ENCODE measurements at regions not wholly inside any gene's neighbourhood (a gene's known extent, or its start where the extent isn't known, plus 50 kb on each side); places are given as distances from the start of the nearest gene placed in this dataset.
A peak's percentile ranks its signal among the peaks of the same experiment; 100 is the strongest.

DNA sequence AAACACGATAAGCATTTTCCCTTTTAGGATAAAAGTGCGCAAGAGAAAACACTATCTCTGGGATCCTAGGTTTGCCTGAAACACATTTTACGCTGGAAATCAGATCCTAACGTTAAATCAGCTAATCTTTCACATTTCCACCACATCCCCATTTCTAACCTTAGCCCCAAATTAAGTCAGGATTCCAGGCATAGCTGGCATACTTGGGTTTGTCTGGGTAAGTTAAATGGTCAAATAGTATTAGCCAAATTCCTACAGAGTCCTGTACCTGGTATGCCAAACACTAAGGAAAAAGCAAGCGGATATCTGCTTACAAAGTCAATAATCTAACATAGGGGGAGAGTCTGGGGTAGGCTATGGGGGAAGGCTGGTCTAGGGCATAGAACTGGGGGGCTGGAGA, 557.4 kb upstream of the ZFHX3 start:
- Histone ChIP-seq H3K36me3 (no peaks in the 10 kb centered on the region), H3K27me3 (no peaks in the 10 kb centered on the region), H3K4me1 (no peaks in the 10 kb centered on the region), H3K4me3 (no peak overlapping the region), H3K9me3 (no peaks in the 10 kb centered on the region), H3K27ac (no peak overlapping the region)
- DNase-seq = no peak
- no peak for TF ChIP-seq POLR2A (IDR thresholded peaks at IDR 0.05)
- TF ChIP-seq, protein P1, sequence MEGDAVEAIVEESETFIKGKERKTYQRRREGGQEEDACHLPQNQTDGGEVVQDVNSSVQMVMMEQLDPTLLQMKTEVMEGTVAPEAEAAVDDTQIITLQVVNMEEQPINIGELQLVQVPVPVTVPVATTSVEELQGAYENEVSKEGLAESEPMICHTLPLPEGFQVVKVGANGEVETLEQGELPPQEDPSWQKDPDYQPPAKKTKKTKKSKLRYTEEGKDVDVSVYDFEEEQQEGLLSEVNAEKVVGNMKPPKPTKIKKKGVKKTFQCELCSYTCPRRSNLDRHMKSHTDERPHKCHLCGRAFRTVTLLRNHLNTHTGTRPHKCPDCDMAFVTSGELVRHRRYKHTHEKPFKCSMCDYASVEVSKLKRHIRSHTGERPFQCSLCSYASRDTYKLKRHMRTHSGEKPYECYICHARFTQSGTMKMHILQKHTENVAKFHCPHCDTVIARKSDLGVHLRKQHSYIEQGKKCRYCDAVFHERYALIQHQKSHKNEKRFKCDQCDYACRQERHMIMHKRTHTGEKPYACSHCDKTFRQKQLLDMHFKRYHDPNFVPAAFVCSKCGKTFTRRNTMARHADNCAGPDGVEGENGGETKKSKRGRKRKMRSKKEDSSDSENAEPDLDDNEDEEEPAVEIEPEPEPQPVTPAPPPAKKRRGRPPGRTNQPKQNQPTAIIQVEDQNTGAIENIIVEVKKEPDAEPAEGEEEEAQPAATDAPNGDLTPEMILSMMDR (IDR thresholded peaks at IDR 0.05) = no peak

DNA sequence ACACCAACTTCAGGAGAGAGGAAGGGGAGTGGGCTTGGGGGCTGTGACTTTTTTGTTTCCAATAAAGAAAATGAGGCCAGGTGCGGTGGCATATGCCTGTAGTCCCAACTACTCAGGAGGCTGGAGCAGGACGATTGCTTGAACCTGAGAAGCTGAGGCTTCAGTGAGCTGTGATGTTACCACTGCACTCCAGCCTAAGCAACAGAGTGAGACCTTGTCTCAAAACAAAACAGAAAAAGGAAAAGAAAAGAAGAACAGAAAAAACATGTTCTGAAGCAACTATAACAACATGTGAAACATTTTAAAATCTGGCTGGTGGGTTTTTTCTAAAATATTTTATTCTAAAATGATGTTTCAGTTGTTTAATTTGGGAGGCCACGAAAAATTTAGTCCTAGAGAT, 554.0 kb upstream of the ZFHX3 start:
- Histone ChIP-seq H3K27me3 (no peaks in the 10 kb centered on the region), H3K36me3 (no peaks in the 10 kb centered on the region), H3K9me3 (no peaks in the 10 kb centered on the region), H3K27ac (no peak overlapping the region), H3K4me1 (no peaks in the 10 kb centered on the region), H3K4me3 (no peak overlapping the region)
- DNase-seq = no peak
- TF ChIP-seq POLR2A (IDR thresholded peaks at IDR 0.05) = no peak
- TF ChIP-seq, protein P1 (IDR thresholded peaks at IDR 0.05) = no peak

DNA sequence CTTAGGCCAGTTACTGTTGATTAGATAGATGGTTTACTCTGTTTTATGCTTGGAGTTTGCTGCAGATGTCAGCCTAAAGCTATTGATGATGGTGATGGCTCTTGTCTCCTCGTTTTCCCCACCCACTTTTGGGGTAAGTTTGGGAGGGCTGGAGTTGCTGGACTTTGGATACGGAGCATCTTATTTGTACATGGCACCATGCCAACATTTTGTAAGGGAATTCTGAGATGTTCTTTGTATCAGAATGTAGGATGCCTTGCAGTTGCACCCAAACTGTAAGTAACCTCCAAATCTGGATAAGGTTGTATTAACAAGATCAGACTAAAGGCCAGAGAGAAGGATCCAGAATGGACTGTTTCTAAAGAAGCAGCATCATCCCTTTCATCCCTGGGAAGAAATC, 551.9 kb upstream of the ZFHX3 start:
- Histone ChIP-seq H3K27me3 (no peaks in the 10 kb centered on the region), H3K4me3 (no peak overlapping the region), H3K9me3 (no peaks in the 10 kb centered on the region), H3K4me1 (no peaks in the 10 kb centered on the region), H3K27ac (no peak overlapping the region), H3K36me3 (no peaks in the 10 kb centered on the region)
- no peak for TF ChIP-seq POLR2A (IDR thresholded peaks at IDR 0.05)
- TF ChIP-seq, protein P1 (IDR thresholded peaks at IDR 0.05) = no peak
- no peak for DNase-seq

DNA sequence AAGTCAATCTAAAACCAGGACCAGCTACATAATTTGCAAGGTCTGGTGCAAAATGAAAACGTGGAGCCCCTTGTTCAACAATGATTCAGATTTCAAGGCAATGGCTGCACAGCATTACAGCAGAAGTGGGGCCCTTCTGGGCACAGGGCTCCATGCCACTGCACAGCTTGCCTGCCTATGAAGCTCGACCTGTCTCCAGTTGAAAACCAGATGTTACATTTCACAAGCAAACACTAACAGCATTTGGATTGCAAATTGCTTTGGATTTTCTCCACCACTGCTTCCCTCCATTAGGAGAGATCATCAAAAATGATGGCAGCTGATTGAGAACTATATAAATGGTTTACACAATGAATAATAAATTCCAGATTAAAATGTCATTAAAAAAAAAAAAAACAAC, 551.4 kb upstream of the ZFHX3 start:
- DNase-seq = no peak
- Histone ChIP-seq H3K4me3 (no peak overlapping the region), H3K4me1 (no peaks in the 10 kb centered on the region), H3K36me3 (no peaks in the 10 kb centered on the region), H3K9me3 (no peaks in the 10 kb centered on the region), H3K27ac (no peak overlapping the region), H3K27me3 (no peaks in the 10 kb centered on the region)
- TF ChIP-seq POLR2A (IDR thresholded peaks at IDR 0.05) = no peak
- TF ChIP-seq, protein P1 (IDR thresholded peaks at IDR 0.05) = no peak

DNA sequence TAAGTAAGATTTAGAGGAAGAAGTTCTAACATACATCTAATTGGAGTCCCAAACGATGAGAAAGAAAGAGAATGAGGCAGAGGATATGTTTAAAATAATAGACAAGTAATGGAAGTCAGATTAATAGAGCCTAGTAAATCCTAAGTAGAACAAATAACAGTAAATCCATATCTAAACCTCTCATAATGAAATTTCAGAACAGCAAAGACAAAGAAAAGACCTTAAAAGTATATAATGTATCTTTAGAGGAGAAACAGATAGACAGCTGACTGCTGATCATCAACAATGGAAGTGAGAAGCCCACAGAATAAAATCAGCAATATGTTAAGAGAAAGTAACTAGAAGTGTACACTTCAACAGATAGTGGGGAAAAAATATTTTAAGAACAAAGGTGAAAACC, 536.2 kb upstream of the ZFHX3 start:
- H3K4me1 ChIP-seq = no peaks in the 10 kb centered on the region
- no peak overlapping the region for H3K4me3 ChIP-seq
- no peak for DNase-seq
- TF ChIP-seq, protein P1 (IDR thresholded peaks at IDR 0.05) = no peak
- TF ChIP-seq POLR2A (IDR thresholded peaks at IDR 0.05) = no peak
- no peaks in the 10 kb centered on the region for H3K36me3 ChIP-seq
- no peaks in the 10 kb centered on the region for H3K9me3 ChIP-seq
- H3K27me3 ChIP-seq = no peaks in the 10 kb centered on the region
- H3K27ac ChIP-seq = no peak overlapping the region

DNA sequence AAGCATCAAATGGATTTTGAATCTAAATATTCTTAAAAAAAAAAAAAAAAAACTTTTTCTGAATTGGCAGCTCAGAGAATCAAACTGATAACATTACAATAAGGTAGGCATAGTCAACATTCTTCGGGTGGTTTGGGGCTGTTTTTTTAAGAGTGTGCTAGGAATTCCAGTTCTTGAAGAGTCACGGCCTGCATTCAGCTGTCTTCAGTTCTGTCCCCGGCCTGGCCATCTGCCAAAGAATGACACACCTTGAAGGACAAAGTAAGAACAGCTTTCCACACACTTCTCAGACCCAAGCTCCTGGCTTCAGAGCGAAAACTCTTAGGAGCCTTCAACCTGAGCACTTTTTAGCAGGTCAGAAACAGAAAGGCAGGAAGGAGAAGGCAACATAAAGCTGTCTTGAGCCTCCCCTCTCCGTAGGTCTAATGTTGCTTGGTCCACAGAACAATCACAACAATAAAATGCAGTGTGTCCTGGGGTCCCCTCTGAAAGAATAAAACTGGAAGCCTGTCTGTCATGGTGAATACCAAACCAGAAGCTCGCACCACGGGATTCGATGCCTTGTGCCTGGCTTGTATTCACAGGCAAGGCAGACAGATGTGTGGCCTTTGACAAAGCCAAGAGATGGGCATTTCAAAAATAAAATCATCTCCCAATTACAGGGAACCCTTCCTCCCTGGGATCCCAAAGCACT, 524.4 kb upstream of the ZFHX3 start:
- no peak overlapping the region for H3K27ac ChIP-seq
- no peaks in the 10 kb centered on the region for H3K27me3 ChIP-seq
- no peaks in the 10 kb centered on the region for H3K36me3 ChIP-seq
- H3K4me1 ChIP-seq = no peaks in the 10 kb centered on the region
- no peaks in the 10 kb centered on the region for H3K9me3 ChIP-seq
- TF ChIP-seq, protein P1 (IDR thresholded peaks at IDR 0.05) = no peak
- TF ChIP-seq POLR2A (IDR thresholded peaks at IDR 0.05) = no peak
- no peak overlapping the region for H3K4me3 ChIP-seq
- peak in 1 of 3 donors; percentile 50 for DNase-seq
